WTC11 (cell line): ENCODE measurements at regions not wholly inside any gene's neighbourhood (a gene's known extent, or its start where the extent isn't known, plus 50 kb on each side); places are given as distances from the start of the nearest gene placed in this dataset.

Experiments
- AFF4 ChIP-seq: sonication (generic); formaldehyde crosslinking; IDR thresholded peaks from 2 replicates; pipeline ENCODE4 v1.8.1; 2023; ENCODE audit warnings: mild to moderate bottlenecking, missing genetic modification reagents, borderline replicate concordance
- CREM ChIP-seq: sonication (generic); formaldehyde crosslinking; IDR thresholded peaks from 2 replicates; pipeline ENCODE4 v1.8.1; 2022; ENCODE audit warnings: mild to moderate bottlenecking, missing genetic modification reagents, moderate library complexity
- CTCF ChIP-seq: fragments of 200-600 bp; IDR thresholded peaks from 2 replicates; pipeline ENCODE4 v1.8.0; 2022; ENCODE audit warnings: antibody characterized with exemption
- FOXJ3 ChIP-seq: sonication (generic); formaldehyde crosslinking; IDR thresholded peaks from 2 replicates; pipeline ENCODE4 v1.9.0; 2021; ENCODE audit warnings: missing genetic modification reagents, mild to moderate bottlenecking, borderline replicate concordance
- JUN ChIP-seq: sonication (generic); formaldehyde crosslinking; IDR thresholded peaks from 2 replicates; pipeline ENCODE4 v1.8.0; 2023; ENCODE audit warnings: mild to moderate bottlenecking, missing genetic modification reagents
- KAT7 ChIP-seq: sonication (generic); formaldehyde crosslinking; IDR thresholded peaks from 2 replicates; pipeline ENCODE4 v1.8.1; 2023; ENCODE audit warnings: missing genetic modification reagents, mild to moderate bottlenecking, borderline replicate concordance
- NFATC4 ChIP-seq: fragments of 250-450 bp; sonication (Bioruptor Pico); IDR thresholded peaks from 2 replicates; pipeline ENCODE4 v1.9.0; 2021; ENCODE audit warnings: mild to moderate bottlenecking
- NR2C2 ChIP-seq: sonication (generic); formaldehyde crosslinking; IDR thresholded peaks from 2 replicates; pipeline ENCODE4 v1.8.0; 2022; ENCODE audit warnings: mild to moderate bottlenecking, missing genetic modification reagents
- STAT6 ChIP-seq: sonication (generic); formaldehyde crosslinking; conservative IDR thresholded peaks from 2 replicates; pipeline ENCODE4 v1.8.1; 2023; ENCODE audit warnings: mild to moderate bottlenecking, low read depth, missing genetic modification reagents, moderate library complexity
- USF1 ChIP-seq: sonication (generic); formaldehyde crosslinking; IDR thresholded peaks from 2 replicates; pipeline ENCODE4 v1.8.0; 2022; ENCODE audit warnings: mild to moderate bottlenecking, missing genetic modification reagents
- USF2 ChIP-seq: sonication (generic); formaldehyde crosslinking; IDR thresholded peaks from 2 replicates; pipeline ENCODE4 v1.8.1; 2023; ENCODE audit warnings: mild to moderate bottlenecking, missing genetic modification reagents, moderate library complexity
- ZNF263 ChIP-seq: sonication (generic); formaldehyde crosslinking; IDR thresholded peaks from 2 replicates; pipeline ENCODE4 v1.8.1; 2022; ENCODE audit warnings: low read depth, mild to moderate bottlenecking, moderate library complexity, missing genetic modification reagents
- ZNF281 ChIP-seq: sonication (generic); formaldehyde crosslinking; IDR thresholded peaks from 2 replicates; pipeline ENCODE4 v1.8.0; 2023; ENCODE audit warnings: mild to moderate bottlenecking, missing genetic modification reagents

- TF ChIP-seq CTCF (no peak), ZNF263 (CRISPR knock-in tag) (no peak), NFATC4 (CRISPR knock-in tag) (no peak), NR2C2 (CRISPR knock-in tag) (no peak), CREM (no peak), KAT7 (CRISPR knock-in tag) (no peak), JUN (CRISPR knock-in tag) (no peak), STAT6 (CRISPR knock-in tag) (no peak), ZNF281 (CRISPR knock-in tag) (no peak), USF1 (CRISPR knock-in tag) (no peak), FOXJ3 (CRISPR knock-in tag) (no peak), USF2 (no peak), AFF4 (CRISPR knock-in tag) (no peak)
These were observed 70.1 kb upstream of the EEPD1 start for GRCh38 chr7:36082910-36083309.
